ENCODE measurements at regions not wholly inside any gene's neighbourhood (a gene's known extent, or its start where the extent isn't known, plus 50 kb on each side); places are given as distances from the start of the nearest gene placed in this dataset.

DNA sequence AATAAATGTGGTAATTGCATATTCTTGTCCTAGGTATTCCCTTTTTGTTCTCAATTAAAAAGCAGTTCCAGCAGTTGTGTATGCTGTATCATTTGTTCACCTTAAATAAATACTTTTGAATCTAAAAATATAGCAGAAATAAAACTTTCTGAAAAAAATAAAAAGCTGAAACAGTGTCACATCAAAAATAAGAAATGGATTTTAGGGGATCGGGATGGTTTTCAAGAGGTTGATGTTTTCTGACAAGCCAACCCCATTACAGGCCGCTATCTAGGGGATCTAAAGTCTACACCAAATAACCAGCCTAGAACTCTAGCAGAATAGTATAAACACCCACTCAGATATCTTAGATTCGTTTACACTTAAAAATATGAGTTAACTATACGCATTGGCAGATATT is 95.4 kb upstream of the MAML3 start:
- TF ChIP-seq, protein P1, sequence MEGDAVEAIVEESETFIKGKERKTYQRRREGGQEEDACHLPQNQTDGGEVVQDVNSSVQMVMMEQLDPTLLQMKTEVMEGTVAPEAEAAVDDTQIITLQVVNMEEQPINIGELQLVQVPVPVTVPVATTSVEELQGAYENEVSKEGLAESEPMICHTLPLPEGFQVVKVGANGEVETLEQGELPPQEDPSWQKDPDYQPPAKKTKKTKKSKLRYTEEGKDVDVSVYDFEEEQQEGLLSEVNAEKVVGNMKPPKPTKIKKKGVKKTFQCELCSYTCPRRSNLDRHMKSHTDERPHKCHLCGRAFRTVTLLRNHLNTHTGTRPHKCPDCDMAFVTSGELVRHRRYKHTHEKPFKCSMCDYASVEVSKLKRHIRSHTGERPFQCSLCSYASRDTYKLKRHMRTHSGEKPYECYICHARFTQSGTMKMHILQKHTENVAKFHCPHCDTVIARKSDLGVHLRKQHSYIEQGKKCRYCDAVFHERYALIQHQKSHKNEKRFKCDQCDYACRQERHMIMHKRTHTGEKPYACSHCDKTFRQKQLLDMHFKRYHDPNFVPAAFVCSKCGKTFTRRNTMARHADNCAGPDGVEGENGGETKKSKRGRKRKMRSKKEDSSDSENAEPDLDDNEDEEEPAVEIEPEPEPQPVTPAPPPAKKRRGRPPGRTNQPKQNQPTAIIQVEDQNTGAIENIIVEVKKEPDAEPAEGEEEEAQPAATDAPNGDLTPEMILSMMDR (IDR thresholded peaks at IDR 0.05): no peak
- no peak for TF ChIP-seq ZNF263 (CRISPR knock-in tag; IDR thresholded peaks at IDR 0.05; ENCODE audit: low read depth)
- TF ChIP-seq RELA (CRISPR knock-in tag; IDR thresholded peaks at IDR 0.05; ENCODE audit: borderline replicate concordance): no peak
- TF ChIP-seq ZBTB21 (CRISPR knock-in tag; IDR thresholded peaks at IDR 0.05; ENCODE audit: borderline replicate concordance): no peak

Data from WTC11 (cell line).